Right lobe of liver (tissue), 6 donors: ENCODE measurements at regions not wholly inside any gene's neighbourhood (a gene's known extent, or its start where the extent isn't known, plus 50 kb on each side); places are given as distances from the start of the nearest gene placed in this dataset.

Source experiments
- ATAC-seq, 4 donors: fragments of 200-7000 bp; cut with Tn5 transposase; one replicate each; pipeline ENCODE4 v1.9.1; 2020; ENCODE audit warnings: mild to moderate bottlenecking in 4 of 4, moderate library complexity in 4 of 4
- DNase-seq, 3 donors: peaks; one replicate each; pipeline ENCODE4 v3.0.0-alpha.2; 2020
- H3K27ac ChIP-seq, 3 donors: fragments of 200-600 bp; one replicate each; pipeline ENCODE4 v1.8.0; 2022
- H3K27me3 ChIP-seq, 2 donors: fragments of 200-600 bp; one replicate each; pipeline ENCODE4 v1.8.0; 2022
- H3K36me3 ChIP-seq, 4 donors: fragments of 200-600 bp; sonication (generic) in 1 of 4; one replicate each; pipeline versions ENCODE4 v1.5.1 to v1.8.0; 2017 to 2022; ENCODE audit warnings: control low read depth in 1 of 4
- H3K4me1 ChIP-seq, 4 donors: fragments of 200-600 bp; sonication (generic) in 1 of 4; one replicate each; pipeline versions ENCODE4 v1.5.1 to v1.8.0; 2017 to 2022; ENCODE audit warnings: control low read depth in 1 of 4
- H3K4me3 ChIP-seq, 3 donors: fragments of 200-600 bp; one replicate each; pipeline ENCODE4 v1.8.0; 2022
- H3K9me3 ChIP-seq, 4 donors: fragments of 200-600 bp; sonication (generic) in 1 of 4; one replicate each; pipeline versions ENCODE4 v1.5.1 to v1.8.0; 2017 to 2022; ENCODE audit warnings: control low read depth in 1 of 4
- POLR2A ChIP-seq: fragments of 450-650 bp; IDR thresholded peaks from one replicate; pipeline ENCODE4 v1.6.1; 2017; ENCODE audit warnings: antibody characterized with exemption, mild to moderate bottlenecking
- WGBS: methylation state at CpG from one replicate; pipeline ENCODE4 v1.1.6; 2018; ENCODE audit warnings: low coverage, low lambda C conversion rate; ENCODE audit not compliant: insufficient coverage; ENCODE audit errors: missing lambda C conversion rate; 5-methylcytosine and 5-hydroxymethylcytosine counted together
- intact Hi-C, 2 donors: fragments of 100-400 bp; cut with DNase I; formaldehyde crosslinking; loops; one replicate each; pipeline versions ENCODE4 v1.11.2 to v1.14.1; 2022
- TF ChIP-seq, protein P1 (sequence below), 4 donors: fragments of 200-600 bp in 3 of 4; fragments of 450-650 bp in 1 of 4; IDR thresholded peaks; one replicate each; pipeline versions ENCODE4 v1.5.1 to v1.8.0; 2016 to 2022; ENCODE audit warnings: antibody characterized with exemption in 4 of 4, mild to moderate bottlenecking in 2 of 4
- donor health status: DM: no; HTN: yes; CAD: no.
- donor health status: DM: no; HTN: no; CAD: no.
- donor health status: DM: no; HTN: no; CAD: no.
- donor health status: DM: no; HTN: yes; CAD: no.
- donor health status: DM: no; HTN: yes; CAD: no.

DNA sequence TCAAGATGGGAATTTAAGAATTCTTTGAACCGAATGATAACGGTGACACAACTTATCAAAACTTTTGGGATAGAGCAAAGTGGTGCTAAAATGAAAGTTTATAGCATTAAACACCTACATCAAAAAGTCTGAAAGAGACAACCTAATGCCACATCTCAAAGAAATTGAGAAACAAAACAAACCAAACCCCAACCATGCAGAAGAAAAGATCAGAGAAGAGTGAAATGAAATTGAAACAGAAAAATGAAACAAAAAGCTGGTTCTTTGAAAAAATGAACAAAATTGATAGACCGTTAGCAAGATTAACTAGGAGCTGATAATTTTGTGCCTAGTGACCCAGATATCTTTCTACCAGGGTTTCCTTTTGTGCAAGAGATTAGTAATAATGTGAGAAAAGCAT, 248.0 kb upstream of the EYS start:
- Histone ChIP-seq H3K4me3 (no peak overlapping the region), H3K4me1 (no peaks in the 10 kb centered on the region), H3K9me3 (no peaks in the 10 kb centered on the region), H3K27ac (no peak overlapping the region), H3K27me3 (no peaks in the 10 kb centered on the region), H3K36me3 (no peaks in the 10 kb centered on the region)
- TF ChIP-seq, protein P1, sequence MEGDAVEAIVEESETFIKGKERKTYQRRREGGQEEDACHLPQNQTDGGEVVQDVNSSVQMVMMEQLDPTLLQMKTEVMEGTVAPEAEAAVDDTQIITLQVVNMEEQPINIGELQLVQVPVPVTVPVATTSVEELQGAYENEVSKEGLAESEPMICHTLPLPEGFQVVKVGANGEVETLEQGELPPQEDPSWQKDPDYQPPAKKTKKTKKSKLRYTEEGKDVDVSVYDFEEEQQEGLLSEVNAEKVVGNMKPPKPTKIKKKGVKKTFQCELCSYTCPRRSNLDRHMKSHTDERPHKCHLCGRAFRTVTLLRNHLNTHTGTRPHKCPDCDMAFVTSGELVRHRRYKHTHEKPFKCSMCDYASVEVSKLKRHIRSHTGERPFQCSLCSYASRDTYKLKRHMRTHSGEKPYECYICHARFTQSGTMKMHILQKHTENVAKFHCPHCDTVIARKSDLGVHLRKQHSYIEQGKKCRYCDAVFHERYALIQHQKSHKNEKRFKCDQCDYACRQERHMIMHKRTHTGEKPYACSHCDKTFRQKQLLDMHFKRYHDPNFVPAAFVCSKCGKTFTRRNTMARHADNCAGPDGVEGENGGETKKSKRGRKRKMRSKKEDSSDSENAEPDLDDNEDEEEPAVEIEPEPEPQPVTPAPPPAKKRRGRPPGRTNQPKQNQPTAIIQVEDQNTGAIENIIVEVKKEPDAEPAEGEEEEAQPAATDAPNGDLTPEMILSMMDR (IDR thresholded peaks at IDR 0.05), result no peak
- TF ChIP-seq POLR2A, result no peak
- DNase-seq (no peak), ATAC-seq (no peak)
- intact Hi-C loops, result no loop called here
- 69% methylated on average over 3 of the region's 3 CpGs for WGBS

DNA sequence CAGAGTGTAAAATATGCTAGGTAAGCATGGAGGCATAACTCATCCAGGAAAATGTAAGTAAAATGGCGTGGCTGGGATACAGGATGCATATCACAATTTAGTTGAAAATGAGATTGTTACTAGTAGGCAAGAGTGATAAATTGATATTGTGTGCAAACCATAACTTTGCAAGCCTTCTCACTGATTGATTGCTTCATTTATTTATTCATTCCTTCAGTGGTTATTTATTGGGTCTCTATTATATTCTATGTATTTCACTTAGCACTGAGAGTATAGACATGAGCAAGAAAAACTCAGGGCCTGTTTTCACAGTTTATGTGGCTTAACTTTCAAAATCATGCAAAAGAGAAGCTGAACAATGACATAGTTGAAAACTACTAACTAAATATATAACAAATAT, 241.0 kb upstream of the EYS start:
- intact Hi-C loops, result no loop called here
- no peak for TF ChIP-seq POLR2A
- TF ChIP-seq, protein P1 (IDR thresholded peaks at IDR 0.05), result no peak
- Histone ChIP-seq H3K4me3 (no peak overlapping the region), H3K4me1 (no peaks in the 10 kb centered on the region), H3K36me3 (no peaks in the 10 kb centered on the region), H3K27me3 (no peaks in the 10 kb centered on the region), H3K27ac (no peak overlapping the region), H3K9me3 (no peaks in the 10 kb centered on the region)
- DNase-seq, result no peak
- 56% methylated on average over 1 of the region's 1 CpG for WGBS
- no peak for ATAC-seq

DNA sequence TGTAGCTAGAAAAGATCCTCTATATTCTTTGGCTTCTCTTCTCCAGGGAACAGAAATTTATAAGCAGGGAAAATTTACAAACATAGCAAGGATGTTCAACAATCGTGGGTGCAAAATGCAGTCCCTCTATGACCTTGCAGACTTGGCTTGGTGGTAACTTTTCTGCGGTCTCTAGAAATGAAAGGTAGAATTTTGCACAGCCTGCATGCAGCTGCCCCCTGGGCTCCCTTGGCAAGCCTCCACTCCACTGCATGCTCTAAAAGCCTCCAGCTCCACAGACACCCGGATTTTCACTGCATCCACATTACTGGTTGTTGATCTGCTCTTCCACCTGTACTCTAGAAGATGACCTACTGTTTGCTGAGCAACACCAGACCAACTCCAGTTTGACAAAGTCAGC, 236.5 kb upstream of the EYS start:
- H3K27ac ChIP-seq, result no peak overlapping the region
- no peaks in the 10 kb centered on the region for H3K9me3 ChIP-seq
- no peaks in the 10 kb centered on the region for H3K36me3 ChIP-seq
- no peak overlapping the region for H3K4me3 ChIP-seq
- DNase-seq, result no peak
- intact Hi-C loops, result no loop called here
- 59% methylated on average over 3 of the region's 3 CpGs for WGBS
- no peak for TF ChIP-seq POLR2A
- TF ChIP-seq, protein P1 (IDR thresholded peaks at IDR 0.05), result no peak
- H3K4me1 ChIP-seq, result no peaks in the 10 kb centered on the region
- no peak for ATAC-seq
- no peaks in the 10 kb centered on the region for H3K27me3 ChIP-seq

DNA sequence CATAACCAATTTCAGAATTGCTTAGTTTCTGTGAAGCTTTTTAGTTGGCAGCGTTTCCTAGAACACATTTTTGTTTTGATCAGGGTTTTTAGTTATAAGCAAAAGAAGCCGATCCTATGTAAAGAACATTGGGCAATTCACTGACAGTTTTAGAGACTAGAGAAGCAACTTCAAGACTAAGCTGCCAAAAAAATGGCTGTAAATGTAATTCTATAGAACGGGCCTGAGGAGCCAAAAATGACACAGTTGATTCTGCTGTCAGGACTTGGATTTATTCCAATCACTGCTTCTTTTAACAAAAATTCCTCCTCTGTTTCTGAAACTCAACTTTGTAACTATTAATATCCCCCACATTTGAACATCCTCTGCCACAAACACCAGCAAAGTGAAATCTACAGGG, 236.0 kb upstream of the EYS start:
- H3K4me1 ChIP-seq, result no peaks in the 10 kb centered on the region
- intact Hi-C loops, result no loop called here
- no peak for TF ChIP-seq POLR2A
- TF ChIP-seq, protein P1 (IDR thresholded peaks at IDR 0.05), result no peak
- H3K4me3 ChIP-seq, result no peak overlapping the region
- no peaks in the 10 kb centered on the region for H3K36me3 ChIP-seq
- 42% methylated on average over 3 of the region's 3 CpGs for WGBS
- no peaks in the 10 kb centered on the region for H3K27me3 ChIP-seq
- no peaks in the 10 kb centered on the region for H3K9me3 ChIP-seq
- DNase-seq (no peak), ATAC-seq (no peak)
- H3K27ac ChIP-seq, result no peak overlapping the region

DNA sequence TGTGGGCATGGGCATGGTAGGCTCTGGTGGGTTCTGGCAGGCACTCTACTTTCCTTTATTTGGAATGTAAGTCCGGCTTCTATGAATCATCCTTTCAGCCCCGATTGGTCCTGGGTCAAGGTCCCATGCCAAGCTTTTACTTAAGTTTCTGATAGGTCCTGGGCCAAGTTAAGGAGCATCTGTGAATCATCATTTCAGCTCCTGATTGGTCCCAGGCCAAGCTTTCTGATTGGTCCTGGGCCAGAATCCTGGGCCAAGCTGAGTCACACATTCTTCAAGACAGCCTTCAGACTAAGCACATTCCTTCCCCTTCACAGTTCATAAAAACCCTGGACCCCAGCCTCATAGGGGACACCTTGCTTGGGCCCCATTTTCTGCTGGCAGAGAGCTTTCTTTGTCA, 231.0 kb upstream of the EYS start:
- TF ChIP-seq POLR2A, result no peak
- TF ChIP-seq, protein P1 (IDR thresholded peaks at IDR 0.05), result no peak
- intact Hi-C loops, result no loop called here
- no peaks in the 10 kb centered on the region for H3K9me3 ChIP-seq
- no peaks in the 10 kb centered on the region for H3K27me3 ChIP-seq
- no peak overlapping the region for H3K4me3 ChIP-seq
- no peaks in the 10 kb centered on the region for H3K36me3 ChIP-seq
- no peak overlapping the region for H3K27ac ChIP-seq
- no peaks in the 10 kb centered on the region for H3K4me1 ChIP-seq
- 42% methylated on average over 2 of the region's 2 CpGs for WGBS
- no peak for DNase-seq
- no peak for ATAC-seq
